HG03439 (cell line): ENCODE measurements at regions not wholly inside any gene's neighbourhood (a gene's known extent, or its start where the extent isn't known, plus 50 kb on each side); places are given as distances from the start of the nearest gene placed in this dataset.

Experiments
- ATAC-seq: cut with Tn5 transposase; IDR thresholded peaks from one replicate; pipeline ENCODE4 v1.9.1; 2021; ENCODE audit warnings: mild to moderate bottlenecking, moderate library complexity; ENCODE audit not compliant: unreplicated experiment

DNA sequence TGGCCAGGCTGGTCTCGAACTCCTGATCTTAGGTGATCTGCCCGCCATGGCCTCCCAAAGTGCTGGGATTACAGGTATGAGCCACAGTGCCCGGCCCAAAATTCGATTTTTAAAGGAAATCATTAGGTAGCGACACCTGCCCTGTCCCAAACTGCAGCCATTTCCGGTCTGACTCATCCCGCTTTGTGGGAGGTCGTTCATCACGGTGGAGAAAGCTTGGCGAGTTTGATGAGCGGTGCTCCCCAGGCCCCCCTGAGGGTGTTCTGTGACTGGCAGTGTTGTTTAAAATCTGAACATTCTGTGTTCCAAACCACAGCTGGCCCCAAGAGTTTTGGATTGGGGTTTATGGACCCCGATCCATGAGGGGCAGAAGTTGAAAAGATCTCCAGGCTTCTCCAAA, 53.0 kb upstream of the GLI2 start:
- no peak for ATAC-seq

DNA sequence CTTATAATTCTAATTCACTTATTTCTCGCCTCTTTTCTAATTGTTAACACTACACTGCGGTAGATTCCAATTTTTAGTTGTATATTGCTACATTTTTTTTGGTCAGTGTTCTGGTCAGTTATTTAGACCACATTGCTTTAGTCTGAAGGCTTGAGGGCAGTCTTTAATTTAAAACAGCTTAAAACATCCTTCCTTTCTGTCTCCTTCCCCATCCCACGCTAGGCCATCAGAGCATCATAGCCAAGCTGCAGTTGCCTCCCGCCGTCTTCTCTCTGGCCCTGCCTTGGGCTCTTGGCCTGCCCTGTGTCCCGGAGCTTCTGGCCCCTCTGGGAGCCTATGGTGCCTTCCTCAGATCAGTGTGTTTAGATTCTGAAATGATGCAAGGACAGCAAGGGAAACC, 52.6 kb upstream of the GLI2 start:
- ATAC-seq, result no peak

DNA sequence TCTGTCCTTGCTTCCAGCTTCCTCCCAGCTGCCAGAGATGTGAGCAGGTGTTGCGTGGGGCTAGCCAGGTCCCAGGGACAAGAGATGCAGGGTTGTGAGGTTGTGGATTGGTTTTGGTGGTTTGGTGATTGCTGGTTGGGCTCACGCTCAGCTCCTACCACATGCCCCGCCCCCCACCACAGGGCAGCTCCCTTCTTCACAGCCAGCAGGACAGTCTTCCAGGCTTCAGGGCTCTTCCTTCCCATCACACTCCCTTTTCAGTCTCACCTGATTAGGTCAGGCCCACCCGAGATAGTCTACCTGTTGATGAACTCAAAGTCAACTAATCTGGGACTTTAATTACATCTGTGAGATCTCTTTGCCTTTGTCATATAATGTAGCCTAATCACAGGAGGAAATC, 52.0 kb upstream of the GLI2 start:
- no peak for ATAC-seq

DNA sequence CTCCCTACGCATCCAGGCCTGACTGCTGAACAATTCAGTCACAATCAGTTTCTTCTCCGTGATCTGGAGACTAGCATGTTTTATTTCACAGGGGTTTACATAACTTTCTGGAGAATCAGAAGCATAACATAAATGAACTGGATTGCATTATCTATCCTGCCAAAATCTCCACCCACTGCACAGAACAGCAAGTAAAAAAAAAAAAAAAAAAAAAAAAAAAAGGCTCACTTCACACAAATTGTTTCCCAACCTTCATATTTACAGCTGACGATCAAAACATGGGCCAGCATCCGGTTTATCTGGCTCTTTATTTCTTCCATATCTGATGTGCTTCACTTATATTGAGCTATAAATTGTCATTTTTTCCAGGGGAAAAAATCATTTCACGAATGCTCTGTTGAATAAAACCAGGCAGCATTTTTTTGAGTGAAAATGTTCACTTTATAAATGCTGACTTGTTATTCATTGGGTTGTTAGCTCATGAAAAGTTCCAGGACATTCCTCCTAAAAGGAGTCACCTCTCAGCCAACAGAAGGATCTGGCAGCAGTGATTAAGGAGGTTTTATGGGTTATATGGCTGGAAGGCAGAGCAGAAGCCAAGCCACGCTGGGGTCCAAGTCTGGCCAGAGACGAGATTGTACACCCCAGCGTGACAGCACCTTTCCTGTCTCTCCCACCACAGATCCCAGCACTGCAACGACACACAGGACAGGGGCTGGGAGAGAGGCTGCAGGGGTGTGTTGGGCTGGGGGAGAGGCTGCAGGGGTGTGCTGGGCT, 51.2 kb upstream of the GLI2 start:
- ATAC-seq, result no peak

DNA sequence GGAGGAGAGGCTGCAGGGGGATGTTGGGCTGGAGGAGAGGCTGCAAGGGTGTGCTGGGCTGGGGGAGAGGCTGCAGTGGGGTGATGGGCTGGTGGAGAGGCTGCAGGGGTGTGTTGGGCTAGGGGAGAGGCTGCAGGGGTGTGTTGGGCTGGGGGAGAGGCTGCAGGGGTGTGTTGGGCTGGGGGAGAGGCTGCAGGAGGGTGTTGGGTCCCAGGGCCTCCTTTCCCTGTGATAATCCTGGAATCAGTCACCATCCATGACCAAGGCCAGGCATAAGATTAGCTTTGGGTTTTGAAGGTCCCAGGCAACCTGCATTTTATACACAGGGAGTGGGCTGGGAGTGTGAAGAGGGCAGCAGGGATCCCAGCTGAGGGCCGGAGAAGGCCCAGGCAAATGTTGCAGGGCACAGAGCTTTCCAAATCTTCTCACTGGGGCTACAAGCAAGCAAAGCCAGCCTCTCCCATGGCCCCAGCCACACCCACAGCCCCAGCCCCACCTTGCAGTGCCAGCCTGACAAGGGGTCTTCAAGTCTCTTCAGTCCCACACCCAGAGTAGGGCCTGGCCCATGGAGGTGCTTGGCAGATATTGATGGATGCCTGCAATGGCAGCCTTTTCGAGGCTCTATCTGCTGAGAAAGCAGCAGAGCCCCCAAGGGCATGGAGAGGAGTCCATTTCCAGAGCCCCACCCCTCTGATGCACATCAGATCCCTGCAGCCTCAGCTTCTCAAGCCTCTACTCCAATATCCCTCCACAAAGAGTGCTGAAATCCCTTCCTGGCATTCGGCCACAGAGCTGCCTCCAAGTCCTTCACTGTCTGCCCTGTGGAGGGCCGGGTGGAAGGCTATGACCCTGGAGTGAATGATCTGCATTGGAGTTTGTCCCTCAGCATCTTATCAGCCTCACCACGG, 50.3 kb upstream of the GLI2 start:
- no peak for ATAC-seq
